ENCODE measurements at regions not wholly inside any gene's neighbourhood (a gene's known extent, or its start where the extent isn't known, plus 50 kb on each side); places are given as distances from the start of the nearest gene placed in this dataset.

GRCh38 chr10:58965855-58966254, 210.6 kb upstream of the PHYHIPL start:
- Histone ChIP-seq H4K20me1 (ENCODE audit: insufficient read depth, low read length) (no peaks in the 10 kb centered on the region), H3K4me2 (ENCODE audit: low read length) (no peak overlapping the region), H3K9me3 (ENCODE audit: insufficient read depth, low read length) (no peaks in the 10 kb centered on the region), H3K4me3 (ENCODE audit: low read length) (no peak overlapping the region), H3K9ac (ENCODE audit: low read length) (no peak overlapping the region), H3K27ac (ENCODE audit: low read length) (no peak overlapping the region), H3K36me3 (replicated peaks; ENCODE audit: low read depth, low read length) (no peaks in the 10 kb centered on the region), H3K4me1 (ENCODE audit: low read length) (no peaks in the 10 kb centered on the region), H2AFZ (ENCODE audit: low read depth, low read length) (no peak overlapping the region), H3K79me2 (ENCODE audit: low read length) (no peaks in the 10 kb centered on the region), H3K27me3 (ENCODE audit: low read depth, low read length) (no peaks in the 10 kb centered on the region)
- TF ChIP-seq CTCF (IDR thresholded peaks at IDR 0.05; ENCODE audit: low read depth, low read length): no peak
- no peak for TF ChIP-seq EZH2phosphoT487 (IDR thresholded peaks at IDR 0.05; ENCODE audit: low read depth)

GRCh38 chr10:58967551-58968388, 208.7 kb upstream of the PHYHIPL start:
- Histone ChIP-seq H3K4me1 (ENCODE audit: low read length) (no peaks in the 10 kb centered on the region), H2AFZ (ENCODE audit: low read depth, low read length) (no peak overlapping the region), H3K79me2 (ENCODE audit: low read length) (no peaks in the 10 kb centered on the region), H3K36me3 (replicated peaks; ENCODE audit: low read depth, low read length) (no peaks in the 10 kb centered on the region), H3K27ac (ENCODE audit: low read length) (no peak overlapping the region), H3K9me3 (ENCODE audit: insufficient read depth, low read length) (no peaks in the 10 kb centered on the region), H4K20me1 (ENCODE audit: insufficient read depth, low read length) (no peaks in the 10 kb centered on the region), H3K4me2 (ENCODE audit: low read length) (no peak overlapping the region), H3K9ac (ENCODE audit: low read length) (no peak overlapping the region), H3K27me3 (ENCODE audit: low read depth, low read length) (no peaks in the 10 kb centered on the region), H3K4me3 (ENCODE audit: low read length) (no peak overlapping the region)
- no peak for TF ChIP-seq EZH2phosphoT487 (IDR thresholded peaks at IDR 0.05; ENCODE audit: low read depth)
- no peak for TF ChIP-seq CTCF (IDR thresholded peaks at IDR 0.05; ENCODE audit: low read depth, low read length)

GRCh38 chr10:58968389-58968755, 208.1 kb upstream of the PHYHIPL start:
- TF ChIP-seq CTCF (IDR thresholded peaks at IDR 0.05; ENCODE audit: low read depth, low read length): no peak
- no peak for TF ChIP-seq EZH2phosphoT487 (IDR thresholded peaks at IDR 0.05; ENCODE audit: low read depth)
- Histone ChIP-seq H3K4me2 (ENCODE audit: low read length) (no peak overlapping the region), H3K9ac (ENCODE audit: low read length) (no peak overlapping the region), H2AFZ (ENCODE audit: low read depth, low read length) (no peak overlapping the region), H3K27me3 (ENCODE audit: low read depth, low read length) (no peaks in the 10 kb centered on the region), H3K9me3 (ENCODE audit: insufficient read depth, low read length) (no peaks in the 10 kb centered on the region), H4K20me1 (ENCODE audit: insufficient read depth, low read length) (no peaks in the 10 kb centered on the region), H3K79me2 (ENCODE audit: low read length) (no peaks in the 10 kb centered on the region), H3K36me3 (replicated peaks; ENCODE audit: low read depth, low read length) (no peaks in the 10 kb centered on the region), H3K27ac (ENCODE audit: low read length) (no peak overlapping the region), H3K4me1 (ENCODE audit: low read length) (no peaks in the 10 kb centered on the region), H3K4me3 (ENCODE audit: low read length) (no peak overlapping the region)

GRCh38 chr10:58969576-58969975, 206.9 kb upstream of the PHYHIPL start:
- Histone ChIP-seq H2AFZ (ENCODE audit: low read depth, low read length) (no peak overlapping the region), H3K79me2 (ENCODE audit: low read length) (no peaks in the 10 kb centered on the region), H3K9ac (ENCODE audit: low read length) (no peak overlapping the region), H4K20me1 (ENCODE audit: insufficient read depth, low read length) (no peaks in the 10 kb centered on the region), H3K4me2 (ENCODE audit: low read length) (no peak overlapping the region), H3K36me3 (replicated peaks; ENCODE audit: low read depth, low read length) (no peaks in the 10 kb centered on the region), H3K27me3 (ENCODE audit: low read depth, low read length) (no peaks in the 10 kb centered on the region), H3K4me3 (ENCODE audit: low read length) (no peak overlapping the region), H3K27ac (ENCODE audit: low read length) (no peak overlapping the region), H3K4me1 (ENCODE audit: low read length) (no peaks in the 10 kb centered on the region), H3K9me3 (ENCODE audit: insufficient read depth, low read length) (no peaks in the 10 kb centered on the region)
- TF ChIP-seq CTCF (IDR thresholded peaks at IDR 0.05; ENCODE audit: low read depth, low read length) (no peak), EZH2phosphoT487 (IDR thresholded peaks at IDR 0.05; ENCODE audit: low read depth) (no peak)

Data from OCI-LY3 (cell line).